HG03439 (cell line): ENCODE measurements at regions not wholly inside any gene's neighbourhood (a gene's known extent, or its start where the extent isn't known, plus 50 kb on each side); places are given as distances from the start of the nearest gene placed in this dataset.
"Not testable (repeated sequence)": the region's sequence is repeated elsewhere in the genome, so short reads cannot be mapped to it uniquely, and the experiment has no call there.

Experiments used
- ATAC-seq: cut with Tn5 transposase; IDR thresholded peaks from one replicate; pipeline ENCODE4 v1.9.1; 2021; ENCODE audit warnings: mild to moderate bottlenecking, moderate library complexity; ENCODE audit not compliant: unreplicated experiment

- no peak for ATAC-seq
Measured at GRCh38 chr3:191644291-191644690, 183.3 kb downstream of the PYDC2 start.

DNA sequence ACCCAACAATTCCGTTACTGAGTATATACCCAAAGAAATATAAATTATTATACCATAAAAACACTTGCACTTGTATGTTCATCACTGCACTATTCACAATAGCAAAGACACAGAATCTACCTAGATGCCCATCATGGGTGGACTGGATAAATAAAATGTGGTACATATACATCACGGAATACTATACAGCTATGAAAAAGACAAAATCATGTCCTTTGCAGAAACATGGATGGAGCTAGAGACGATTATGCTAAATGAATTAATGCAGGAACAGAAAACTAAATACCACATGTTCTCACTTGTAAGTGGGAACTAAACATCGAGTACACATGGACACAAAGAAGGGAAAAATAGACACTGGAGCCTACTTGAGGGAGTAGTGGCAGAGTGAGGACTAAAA lies 185.3 kb downstream of the PYDC2 start:
- no peak for ATAC-seq

GRCh38 chr3:191648787-191649186 lies 187.8 kb downstream of the PYDC2 start:
- no peak for ATAC-seq

DNA sequence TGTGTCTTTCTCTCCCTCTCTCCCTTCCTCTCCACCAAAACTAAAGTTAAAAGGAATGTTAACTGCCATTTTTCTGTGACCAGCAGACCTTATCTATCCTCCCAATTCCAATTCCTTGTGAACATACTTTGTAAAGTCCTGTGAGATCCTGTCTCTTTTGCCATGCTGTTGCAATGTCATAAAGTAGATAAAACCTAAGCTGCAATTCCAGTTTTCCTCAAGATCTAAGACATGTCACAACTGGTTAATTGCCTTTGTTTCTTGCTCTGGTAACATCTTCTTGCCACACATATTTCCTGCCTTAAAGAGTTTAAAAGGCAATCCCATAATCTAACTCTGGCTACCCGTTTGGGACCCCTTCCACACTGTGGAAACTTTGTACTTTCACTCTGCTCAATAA lies 188.7 kb downstream of the PYDC2 start:
- ATAC-seq, result no peak

- ATAC-seq, result not testable (repeated sequence)
Measured at GRCh38 chr3:191658781-191659419, 197.9 kb downstream of the PYDC2 start.

GRCh38 chr3:191662150-191662549 lies 201.2 kb downstream of the PYDC2 start:
- ATAC-seq, result not testable (repeated sequence)

- ATAC-seq, result no peak
Measured at GRCh38 chr3:191680989-191681597, 220.1 kb downstream of the PYDC2 start.

GRCh38 chr3:191682961-191683360 lies 222.0 kb downstream of the PYDC2 start:
- no peak for ATAC-seq

DNA sequence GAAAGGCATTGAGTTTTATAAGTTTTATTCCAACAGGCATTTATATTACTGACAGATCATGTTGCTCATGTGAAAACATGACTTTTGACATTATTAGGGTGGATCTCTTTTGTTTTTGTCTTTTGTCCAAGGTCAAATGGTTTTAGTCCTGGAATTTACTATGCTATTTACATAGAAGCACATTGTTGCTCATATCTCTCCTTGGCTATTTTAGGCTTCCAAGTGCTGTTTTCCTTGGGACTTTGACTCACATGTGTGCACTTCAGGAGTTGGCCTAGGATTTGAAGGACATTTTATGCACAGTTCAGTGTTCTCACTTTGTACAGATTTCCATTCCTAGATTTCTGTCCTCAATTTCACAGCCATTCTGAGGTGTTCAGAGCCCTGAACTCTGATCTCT lies 225.7 kb downstream of the PYDC2 start:
- ATAC-seq, result no peak

- no peak for ATAC-seq
Measured at GRCh38 chr3:191688756-191689433, 227.9 kb downstream of the PYDC2 start.

DNA sequence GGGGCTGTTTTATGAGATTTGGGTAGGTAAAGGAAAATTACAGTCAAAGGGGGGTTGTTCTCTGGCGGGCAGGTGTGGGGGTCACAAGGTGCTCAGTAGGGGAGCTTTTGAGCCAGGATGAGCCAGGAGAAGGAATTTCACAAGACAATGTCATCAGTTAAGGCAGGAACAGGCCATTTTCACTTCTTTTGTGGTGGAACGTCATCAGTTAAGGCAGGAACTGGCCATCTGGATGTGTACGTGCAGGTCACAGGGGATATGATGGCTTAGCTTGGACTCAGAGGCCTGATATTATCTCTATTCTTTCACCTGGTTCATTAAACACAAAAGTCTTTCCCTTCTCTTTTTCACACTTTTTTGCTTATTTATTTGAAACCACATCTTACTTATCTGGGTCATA lies 230.2 kb downstream of the PYDC2 start:
- ATAC-seq, result not testable (repeated sequence)

GRCh38 chr3:191695131-191695814 lies 234.3 kb downstream of the PYDC2 start:
- no peak for ATAC-seq

DNA sequence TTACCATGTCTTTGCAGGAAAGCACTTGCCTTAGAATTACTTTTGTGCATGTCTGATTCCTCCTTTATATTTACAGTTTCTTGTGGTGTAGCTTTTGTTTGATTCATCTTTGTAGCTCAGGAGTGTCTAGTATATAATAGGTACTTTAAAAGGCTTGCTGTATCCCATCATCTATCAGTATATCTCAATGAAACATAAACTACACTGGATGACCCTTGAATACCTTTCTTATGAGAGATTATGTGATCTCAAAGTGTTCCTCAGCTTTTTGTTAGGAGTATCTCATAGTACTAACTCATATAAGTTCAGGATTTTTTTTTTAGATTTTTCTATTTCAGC lies 234.8 kb downstream of the PYDC2 start:
- no peak for ATAC-seq

GRCh38 chr3:191696348-191696747 lies 235.4 kb downstream of the PYDC2 start:
- no peak for ATAC-seq

DNA sequence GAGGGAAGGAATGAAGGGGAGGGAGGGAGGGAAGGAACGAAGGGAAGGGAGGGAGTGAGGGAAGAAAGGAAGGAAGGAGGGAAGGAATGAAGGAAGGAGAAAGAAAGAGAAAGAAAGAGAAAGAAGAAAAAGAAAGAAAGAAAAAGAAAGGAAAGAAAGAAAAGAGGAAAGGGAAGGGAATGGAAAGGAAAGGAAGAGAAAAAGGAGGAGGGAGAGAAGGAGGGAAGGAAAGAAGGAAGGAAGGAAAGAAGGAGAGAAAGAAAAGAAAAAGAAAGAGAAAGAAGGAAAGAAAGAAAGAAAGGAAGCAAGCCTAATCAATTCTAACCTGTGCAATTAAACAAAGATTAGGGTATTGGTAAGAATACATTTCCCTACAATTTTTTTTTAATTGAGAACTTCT lies 238.6 kb downstream of the PYDC2 start:
- ATAC-seq, result no peak

- no peak for ATAC-seq
Measured at GRCh38 chr3:191702121-191702520, 241.2 kb downstream of the PYDC2 start.

GRCh38 chr3:191707817-191708216 lies 246.9 kb downstream of the PYDC2 start:
- no peak for ATAC-seq

- no peak for ATAC-seq
Measured at GRCh38 chr3:191715585-191715984, 254.6 kb downstream of the PYDC2 start.

GRCh38 chr3:191721390-191721861 lies 260.5 kb downstream of the PYDC2 start:
- ATAC-seq, result no peak

DNA sequence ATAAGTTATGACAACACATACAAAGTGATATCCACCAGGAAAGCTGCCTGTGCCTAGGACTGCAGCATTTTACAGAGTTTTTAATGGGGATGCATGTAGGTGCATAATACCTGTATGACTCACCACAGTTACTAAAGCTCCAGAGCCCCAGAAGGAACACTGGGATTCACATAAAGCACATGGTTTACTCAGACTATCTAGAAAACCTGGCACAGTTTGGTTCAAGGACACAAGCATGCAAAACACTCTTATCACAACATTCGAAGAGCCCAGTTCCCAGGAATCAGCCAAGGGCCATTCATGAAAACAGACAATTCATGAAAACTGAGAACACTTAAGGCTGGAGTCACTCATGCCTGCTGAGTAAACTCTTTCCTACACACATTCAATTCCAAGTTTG lies 261.0 kb downstream of the PYDC2 start:
- no peak for ATAC-seq

DNA sequence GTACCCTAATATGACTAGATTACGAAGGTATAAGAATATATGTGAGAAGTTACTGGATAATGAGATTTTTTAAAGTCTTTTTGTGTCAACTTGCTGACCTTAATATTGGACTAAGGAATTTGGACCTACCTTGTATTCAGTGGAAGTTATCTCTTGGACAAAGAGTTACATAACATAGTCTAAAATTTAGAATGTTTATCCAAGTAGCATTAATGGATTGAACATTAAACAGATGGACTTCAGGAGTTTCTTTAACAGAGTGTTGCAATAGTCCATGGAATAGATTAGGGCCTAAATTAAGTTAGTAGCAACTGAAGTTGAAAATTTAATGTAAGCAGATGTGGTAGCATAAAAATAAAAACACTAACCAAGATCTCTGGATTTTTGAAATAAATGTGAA lies 266.4 kb downstream of the PYDC2 start:
- ATAC-seq, result no peak

DNA sequence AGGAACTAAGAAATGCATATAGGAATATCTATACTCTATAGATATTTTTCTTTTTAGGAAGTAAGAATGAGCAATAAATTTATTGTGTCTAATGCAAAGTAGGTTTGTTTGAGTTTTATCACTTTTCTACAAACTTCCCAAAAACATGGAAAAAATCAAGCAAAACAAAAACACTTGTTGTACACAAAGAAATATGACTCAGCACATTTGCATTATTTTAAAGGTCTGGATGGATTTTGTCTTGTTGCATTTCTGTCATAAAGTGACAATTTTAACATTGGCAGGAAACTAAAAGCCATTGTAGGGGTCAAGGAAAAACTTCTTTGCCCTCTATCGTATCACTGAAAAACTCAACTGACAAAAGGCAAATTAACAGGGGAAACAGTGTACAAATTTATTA lies 267.2 kb downstream of the PYDC2 start:
- no peak for ATAC-seq
